T-cell (primary cell): ENCODE measurements at regions not wholly inside any gene's neighbourhood (a gene's known extent, or its start where the extent isn't known, plus 50 kb on each side); places are given as distances from the start of the nearest gene placed in this dataset.
"Not testable (repeated sequence)": the region's sequence is repeated elsewhere in the genome, so short reads cannot be mapped to it uniquely, and the experiment has no call there.

ENCODE experiments used
- ATAC-seq, 4 experiments: fragments of 200-7000 bp in 3 of 4; fragments of 150-1000 bp in 1 of 4; cut with Tn5 transposase; replicated peaks in 1 of 4; 1 replicate in 3 of 4; 2 replicates in 1 of 4; pipeline ENCODE4 v1.10.0; 2021; ENCODE audit warnings: moderate library complexity in 3 of 4, mild to moderate bottlenecking in 2 of 4, moderate number of reproducible peaks in 1 of 4
- CTCF ChIA-PET, 2 donors: fragments of 300-600 bp; sonication (Branson Sonifier 250); formaldehyde crosslinking; loops; one replicate each; lab custom pipeline; 2022; ENCODE audit warnings: antibody characterized with exemption in 2 of 2; lab: Charles Lee
- POLR2A ChIA-PET, 2 donors: fragments of 300-600 bp; sonication (Branson Sonifier 250); formaldehyde crosslinking; loops; one replicate each; lab custom pipeline; 2022; ENCODE audit warnings: antibody characterized with exemption in 2 of 2; lab: Charles Lee
- DNase-seq, 35 experiments: peaks; one replicate each; pipeline versions ENCODE4 v3.0.0 to v3.0.0-alpha.2; 2013 to 2023
- H3K27ac ChIP-seq: one replicate; pipeline ENCODE4 v1.5.1; 2013; ENCODE audit warnings: low read length
- H3K27me3 ChIP-seq, 2 experiments: replicated peaks in 1 of 2; 1 replicate in 1 of 2; 2 replicates in 1 of 2; pipeline versions ENCODE4 v1.6.1 to v1.7.0; 2013; ENCODE audit warnings: low read length in 1 of 2, mixed read lengths in 1 of 2; ENCODE audit not compliant: control insufficient read depth in 2 of 2, insufficient read depth in 2 of 2; ENCODE audit errors: extremely low read depth in 1 of 2
- H3K36me3 ChIP-seq, 2 donors: 1 replicate in 1 of 2; 2 replicates in 1 of 2; pipeline versions ENCODE4 v1.6.1 to v1.7.0; 2013; ENCODE audit warnings: low read length in 1 of 2; ENCODE audit not compliant: control insufficient read depth in 2 of 2, insufficient read depth in 1 of 2; ENCODE audit errors: extremely low read depth in 1 of 2
- H3K4me1 ChIP-seq, 2 experiments: 1 replicate in 1 of 2; 2 replicates in 1 of 2; pipeline versions ENCODE4 v1.6.1 to v1.7.0; 2013; ENCODE audit warnings: low read length in 2 of 2, mixed read lengths in 1 of 2; ENCODE audit not compliant: insufficient read depth in 2 of 2, control insufficient read depth in 1 of 2; ENCODE audit errors: extremely low read depth in 1 of 2
- H3K4me3 ChIP-seq, 2 donors: 1 replicate in 1 of 2; 2 replicates in 1 of 2; pipeline versions ENCODE4 v1.5.1 to v1.7.0; 2013; ENCODE audit warnings: mild to moderate bottlenecking in 2 of 2, low read length in 1 of 2, moderate library complexity in 1 of 2; ENCODE audit not compliant: control insufficient read depth in 1 of 2; ENCODE audit errors: extremely low read depth in 1 of 2
- H3K9me3 ChIP-seq: 2 replicates; pipeline ENCODE4 v1.7.0; 2013
- H3K27ac Mint-ChIP-seq, 2 donors: one replicate each; pipeline ENCODE4 v1.8.0; 2020 to 2021; ENCODE audit warnings: mild to moderate bottlenecking in 2 of 2, mixed read lengths in 2 of 2
- H3K27me3 Mint-ChIP-seq, 2 donors: one replicate each; pipeline ENCODE4 v1.8.0; 2021 to 2022; ENCODE audit warnings: mixed read lengths in 2 of 2
- H3K36me3 Mint-ChIP-seq: one replicate; pipeline ENCODE4 v1.8.0; 2021; ENCODE audit warnings: mixed read lengths
- H3K4me1 Mint-ChIP-seq, 3 donors: one replicate each; pipeline ENCODE4 v1.8.0; 2020 to 2022; ENCODE audit warnings: mixed read lengths in 3 of 3, mild to moderate bottlenecking in 1 of 3
- H3K4me3 Mint-ChIP-seq, 3 donors: one replicate each; pipeline ENCODE4 v1.8.0; 2020 to 2022; ENCODE audit warnings: mild to moderate bottlenecking in 3 of 3, mixed read lengths in 3 of 3, moderate library complexity in 3 of 3
- H3K9me3 Mint-ChIP-seq, 3 donors: one replicate each; pipeline ENCODE4 v1.8.0; 2020 to 2022; ENCODE audit warnings: mixed read lengths in 3 of 3
- WGBS: methylation state at CpG from one replicate; pipeline ENCODE4 v1.1.5; 2013; ENCODE audit warnings: missing lambda C conversion rate; ENCODE audit not compliant: insufficient coverage; 5-methylcytosine and 5-hydroxymethylcytosine counted together

DNA sequence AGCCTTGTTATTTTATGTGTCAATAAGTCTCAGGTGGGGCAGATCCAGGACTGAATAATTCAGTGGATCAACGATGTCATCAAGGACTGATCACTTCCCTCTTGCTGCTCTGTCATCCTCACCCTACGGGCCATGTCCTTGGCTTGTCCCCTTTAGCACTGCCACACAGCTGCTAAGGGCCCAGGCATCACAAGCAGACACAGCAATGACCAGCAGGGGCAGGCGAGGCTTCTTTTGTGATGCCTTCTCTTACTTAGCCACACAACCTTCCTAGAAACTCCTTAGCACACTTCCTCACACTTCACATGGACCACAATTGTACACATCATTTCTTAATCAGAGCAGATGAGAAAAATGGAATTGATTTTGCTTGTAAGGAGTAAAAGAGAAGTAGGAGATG, 356.3 kb upstream of the SOX9 start:
- H3K4me1 Mint-ChIP-seq, result no peaks in the 10 kb centered on the region
- ATAC-seq, result no peak

DNA sequence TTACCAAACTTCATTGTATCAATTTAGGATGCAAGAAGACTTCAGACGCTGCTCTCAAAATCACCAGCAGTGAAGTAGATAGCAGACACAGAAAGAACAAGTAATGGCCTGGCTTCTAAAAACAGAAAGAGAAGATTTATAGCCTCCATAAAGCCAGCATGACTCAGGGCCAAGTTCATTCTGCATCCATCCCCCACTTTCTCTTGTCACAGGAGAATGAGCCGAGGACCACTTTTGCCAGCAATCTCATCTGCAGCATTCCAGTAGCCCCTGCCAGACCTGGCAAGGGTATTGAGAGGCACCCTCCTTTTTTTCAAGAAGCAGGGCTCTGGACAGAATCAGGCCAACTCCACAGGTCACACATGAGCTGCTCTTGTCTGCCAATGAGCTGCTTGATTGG, 355.4 kb upstream of the SOX9 start:
- Mint-ChIP-seq H3K36me3 (no peaks in the 10 kb centered on the region), H3K27ac (no peak overlapping the region), H3K4me3 (no peak overlapping the region), H3K9me3 (peaks cover 2 to 13% (median 4%) of the 10 kb centered on the region in 3 donors), H3K27me3 (no peaks in the 10 kb centered on the region), H3K4me1 (no peaks in the 10 kb centered on the region)
- H3K36me3 ChIP-seq, result no peaks in the 10 kb centered on the region
- no peak overlapping the region for H3K4me3 ChIP-seq
- POLR2A ChIA-PET, result no interaction called here
- H3K27ac ChIP-seq, result no peak overlapping the region
- WGBS, result 77% methylated on average over 2 of the region's 2 CpGs
- CTCF ChIA-PET, result no interaction called here
- H3K9me3 ChIP-seq, result no peaks in the 10 kb centered on the region
- no peaks in the 10 kb centered on the region for H3K4me1 ChIP-seq
- H3K27me3 ChIP-seq, result no peaks in the 10 kb centered on the region
- ATAC-seq, result no peak
- no peak for DNase-seq

More for the DNA sequence above, 356.3 kb upstream of the SOX9 start:
- H3K27ac Mint-ChIP-seq, result no peak overlapping the region
- H3K9me3 ChIP-seq, result no peaks in the 10 kb centered on the region
- no peaks in the 10 kb centered on the region for H3K4me1 ChIP-seq
- H3K9me3 Mint-ChIP-seq, result peaks cover 2 to 13% (median 4%) of the 10 kb centered on the region in 3 donors
- no peaks in the 10 kb centered on the region for H3K36me3 ChIP-seq
- no peak overlapping the region for H3K4me3 ChIP-seq
- H3K27ac ChIP-seq, result no peak overlapping the region
- no peak overlapping the region for H3K4me3 Mint-ChIP-seq
- ChIA-PET CTCF (no interaction called here), POLR2A (no interaction called here)
- DNase-seq, result no peak
- no peaks in the 10 kb centered on the region for H3K27me3 ChIP-seq
- H3K27me3 Mint-ChIP-seq, result no peaks in the 10 kb centered on the region
- 35% methylated on average over 2 of the region's 3 CpGs for WGBS
- no peaks in the 10 kb centered on the region for H3K36me3 Mint-ChIP-seq

DNA sequence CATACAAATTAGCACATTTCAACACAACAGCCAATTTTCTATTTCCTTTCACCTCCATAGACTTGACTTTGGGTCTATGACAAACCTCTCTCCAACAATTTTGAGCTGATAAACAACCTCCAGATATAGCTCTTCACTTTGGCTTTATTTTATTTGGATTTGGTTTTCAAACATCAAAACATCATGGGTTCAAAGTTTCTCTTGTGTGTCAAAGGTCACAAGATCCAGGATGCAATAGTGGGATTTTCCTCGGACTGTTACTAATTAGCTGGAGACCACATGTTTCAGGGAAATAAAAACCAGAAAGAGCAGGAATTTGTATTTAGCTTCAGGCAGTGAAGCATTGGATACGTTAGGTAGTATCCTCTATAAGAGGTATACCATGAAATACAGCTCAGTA, 351.0 kb upstream of the SOX9 start:
- Histone ChIP-seq H3K27me3 (no peaks in the 10 kb centered on the region), H3K4me1 (no peaks in the 10 kb centered on the region), H3K4me3 (no peak overlapping the region), H3K27ac (no peak overlapping the region), H3K9me3 (no peaks in the 10 kb centered on the region), H3K36me3 (no peaks in the 10 kb centered on the region)
- H3K27ac Mint-ChIP-seq, result no peak overlapping the region
- ATAC-seq (no peak), DNase-seq (no peak)
- no CpG with 5 or more reads among the region's 2 CpGs for WGBS
- POLR2A ChIA-PET, result no interaction called here
- H3K9me3 Mint-ChIP-seq, result peaks cover 0 to 18% (median 12%) of the 10 kb centered on the region in 3 donors
- no peaks in the 10 kb centered on the region for H3K4me1 Mint-ChIP-seq
- no peaks in the 10 kb centered on the region for H3K27me3 Mint-ChIP-seq
- H3K36me3 Mint-ChIP-seq, result no peaks in the 10 kb centered on the region
- H3K4me3 Mint-ChIP-seq, result no peak overlapping the region
- CTCF ChIA-PET, result interaction anchor here in 1 of 2 donors (0.6 kb wide), 1 partner anchor 48 kb away, joined by 3 read pairs; no protein-coding TSS in a partner anchor

DNA sequence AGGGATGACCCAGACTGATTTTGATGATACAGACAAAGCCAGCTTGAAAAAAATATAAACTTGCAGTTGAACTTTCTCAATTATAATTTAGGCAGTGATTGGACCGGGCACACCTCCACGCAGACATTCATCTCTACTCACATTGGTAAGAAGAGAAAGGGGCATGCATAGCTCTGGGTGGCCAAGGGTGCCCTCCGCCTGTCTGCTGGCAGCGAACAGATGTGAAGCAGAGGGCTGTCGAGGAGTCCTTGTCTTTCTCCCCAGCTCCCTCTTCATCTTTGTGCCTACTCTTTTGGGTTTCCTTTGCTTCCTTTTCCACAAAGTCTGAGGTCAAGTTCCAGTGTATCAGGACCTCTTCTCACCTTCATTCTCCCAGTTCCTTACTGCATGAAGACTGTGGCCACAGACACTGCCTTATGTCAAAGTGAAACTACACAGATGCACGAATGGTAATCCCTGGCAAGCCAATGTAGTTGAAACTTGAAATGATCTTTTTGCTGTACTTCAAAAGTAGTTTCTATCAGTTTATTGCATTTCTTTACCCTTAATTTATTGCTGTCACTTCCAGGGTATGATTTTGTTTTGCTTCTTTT, 343.7 kb upstream of the SOX9 start:
- no peak overlapping the region for H3K27ac Mint-ChIP-seq
- 89% methylated on average over 5 of the region's 6 CpGs for WGBS
- DNase-seq, result no peak
- H3K27me3 Mint-ChIP-seq, result no peaks in the 10 kb centered on the region
- ChIA-PET CTCF (no interaction called here), POLR2A (no interaction called here)
- no peaks in the 10 kb centered on the region for H3K36me3 Mint-ChIP-seq
- Histone ChIP-seq H3K9me3 (no peaks in the 10 kb centered on the region), H3K4me1 (no peaks in the 10 kb centered on the region), H3K4me3 (no peak overlapping the region), H3K36me3 (no peaks in the 10 kb centered on the region), H3K27ac (no peak overlapping the region), H3K27me3 (no peaks in the 10 kb centered on the region)
- H3K4me3 Mint-ChIP-seq, result no peak overlapping the region
- peaks cover 0 to 10% (median 6%) of the 10 kb centered on the region in 3 donors for H3K9me3 Mint-ChIP-seq
- no peak for ATAC-seq
- H3K4me1 Mint-ChIP-seq, result no peaks in the 10 kb centered on the region

DNA sequence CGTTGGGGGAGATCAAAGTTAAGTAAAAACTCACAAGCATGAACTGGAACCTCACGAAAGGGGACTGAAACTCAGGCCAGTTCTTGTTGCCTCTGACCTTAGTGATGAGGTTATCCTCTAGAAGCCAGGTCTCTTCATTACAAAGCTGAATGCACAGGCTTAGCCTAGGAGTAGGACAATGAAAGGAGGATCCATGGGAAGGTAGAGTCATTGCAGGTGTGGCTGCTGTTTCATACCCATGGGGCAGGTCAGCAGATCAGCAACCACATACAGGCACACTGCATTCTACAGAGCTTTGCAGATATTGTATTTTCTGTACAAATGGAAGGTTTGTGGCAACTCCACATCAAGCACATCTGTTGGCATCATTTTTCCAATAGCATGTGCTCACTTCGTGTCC, 341.3 kb upstream of the SOX9 start:
- H3K27me3 ChIP-seq, result no peaks in the 10 kb centered on the region
- Mint-ChIP-seq H3K36me3 (no peaks in the 10 kb centered on the region), H3K27me3 (no peaks in the 10 kb centered on the region), H3K27ac (no peak overlapping the region), H3K4me1 (no peaks in the 10 kb centered on the region), H3K4me3 (no peak overlapping the region), H3K9me3 (peaks cover 0 to 8% (median 0%) of the 10 kb centered on the region in 3 donors)
- no peak overlapping the region for H3K27ac ChIP-seq
- H3K36me3 ChIP-seq, result no peaks in the 10 kb centered on the region
- ATAC-seq (no peak), DNase-seq (no peak)
- POLR2A ChIA-PET, result no interaction called here
- WGBS, result 61% methylated on average over 2 of the region's 3 CpGs
- no peaks in the 10 kb centered on the region for H3K9me3 ChIP-seq
- H3K4me1 ChIP-seq, result no peaks in the 10 kb centered on the region
- CTCF ChIA-PET, result no interaction called here
- no peak overlapping the region for H3K4me3 ChIP-seq

DNA sequence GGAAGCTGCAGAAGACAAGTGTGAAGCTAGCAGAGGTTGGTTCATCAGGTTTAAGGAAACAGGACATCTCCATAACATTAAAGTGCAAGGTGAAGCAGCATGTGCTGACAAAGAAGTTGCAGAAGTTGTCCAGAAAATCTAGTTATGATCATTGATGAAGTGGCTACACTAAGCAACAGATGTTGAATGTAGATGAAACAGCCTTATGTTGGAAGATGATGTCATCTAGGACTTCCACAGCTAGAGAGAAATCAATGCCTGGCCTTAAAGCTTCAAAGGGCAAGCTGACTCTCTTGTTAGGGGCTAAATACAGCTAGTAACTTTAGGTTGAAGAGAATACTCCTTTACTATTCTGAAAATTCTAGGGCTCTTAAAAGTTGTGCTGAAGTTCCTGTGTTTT, 340.2 kb upstream of the SOX9 start:
- Mint-ChIP-seq H3K27me3 (no peaks in the 10 kb centered on the region), H3K4me3 (no peak overlapping the region), H3K36me3 (no peaks in the 10 kb centered on the region), H3K9me3 (peaks cover 4 to 8% (median 6%) of the 10 kb centered on the region in 3 donors), H3K4me1 (no peaks in the 10 kb centered on the region), H3K27ac (no peak overlapping the region)
- Histone ChIP-seq H3K9me3 (no peaks in the 10 kb centered on the region), H3K4me3 (no peak overlapping the region), H3K27ac (no peak overlapping the region), H3K36me3 (no peaks in the 10 kb centered on the region), H3K27me3 (no peaks in the 10 kb centered on the region), H3K4me1 (no peaks in the 10 kb centered on the region)
- ChIA-PET POLR2A (interaction anchor here in 1 of 2 donors (0.5 to 0.6 kb wide), 2 partner anchors 874 to 1044 kb away, joined by 5 read pairs; no protein-coding TSS in a partner anchor), CTCF (no interaction called here)
- ATAC-seq (no peak), DNase-seq (no peak)

DNA sequence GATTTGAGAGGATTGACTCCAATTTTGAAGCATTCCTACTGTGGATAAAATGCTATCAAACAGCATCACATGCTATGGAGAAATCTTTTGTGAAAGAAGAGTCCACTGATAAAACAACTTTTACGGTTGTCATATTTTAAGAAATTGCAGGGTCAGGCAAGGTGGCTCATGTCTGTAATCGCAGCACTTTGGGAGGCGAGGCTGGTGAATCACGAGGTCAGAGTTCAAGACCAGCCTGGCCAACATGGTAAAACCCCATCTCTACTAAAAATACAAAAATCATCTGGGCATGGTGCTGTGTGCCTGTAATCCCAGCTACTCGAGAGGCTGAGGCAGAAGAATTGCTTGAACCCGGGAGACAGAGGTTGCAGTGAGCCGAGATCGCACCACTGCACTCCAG, 338.8 kb upstream of the SOX9 start:
- not testable (repeated sequence) for H3K4me1 Mint-ChIP-seq, H3K4me1 ChIP-seq

More for the DNA sequence above, 338.8 kb upstream of the SOX9 start:
- POLR2A ChIA-PET, CTCF ChIA-PET, H3K9me3 Mint-ChIP-seq, DNase-seq, H3K4me3 Mint-ChIP-seq, H3K27ac Mint-ChIP-seq, H3K36me3 Mint-ChIP-seq, H3K27me3 ChIP-seq, H3K9me3 ChIP-seq, H3K27me3 Mint-ChIP-seq, H3K4me3 ChIP-seq, H3K36me3 ChIP-seq, H3K27ac ChIP-seq, ATAC-seq: not testable (repeated sequence)
- 96% methylated on average over 5 of the region's 8 CpGs for WGBS
